T-cell (primary cell): ENCODE measurements at regions not wholly inside any gene's neighbourhood (a gene's known extent, or its start where the extent isn't known, plus 50 kb on each side); places are given as distances from the start of the nearest gene placed in this dataset.

Experiments used
- ATAC-seq, 4 experiments: fragments of 200-7000 bp in 3 of 4; fragments of 150-1000 bp in 1 of 4; cut with Tn5 transposase; replicated peaks in 1 of 4; 1 replicate in 3 of 4; 2 replicates in 1 of 4; pipeline ENCODE4 v1.10.0; 2021; ENCODE audit warnings: moderate library complexity in 3 of 4, mild to moderate bottlenecking in 2 of 4, moderate number of reproducible peaks in 1 of 4
- CTCF ChIA-PET, 2 donors: fragments of 300-600 bp; sonication (Branson Sonifier 250); formaldehyde crosslinking; loops; one replicate each; lab custom pipeline; 2022; ENCODE audit warnings: antibody characterized with exemption in 2 of 2; lab: Charles Lee
- POLR2A ChIA-PET, 2 donors: fragments of 300-600 bp; sonication (Branson Sonifier 250); formaldehyde crosslinking; loops; one replicate each; lab custom pipeline; 2022; ENCODE audit warnings: antibody characterized with exemption in 2 of 2; lab: Charles Lee
- DNase-seq, 35 experiments: peaks; one replicate each; pipeline versions ENCODE4 v3.0.0 to v3.0.0-alpha.2; 2013 to 2023
- H3K27ac ChIP-seq: one replicate; pipeline ENCODE4 v1.5.1; 2013; ENCODE audit warnings: low read length
- H3K27me3 ChIP-seq, 2 experiments: replicated peaks in 1 of 2; 1 replicate in 1 of 2; 2 replicates in 1 of 2; pipeline versions ENCODE4 v1.6.1 to v1.7.0; 2013; ENCODE audit warnings: low read length in 1 of 2, mixed read lengths in 1 of 2; ENCODE audit not compliant: control insufficient read depth in 2 of 2, insufficient read depth in 2 of 2; ENCODE audit errors: extremely low read depth in 1 of 2
- H3K36me3 ChIP-seq, 2 donors: 1 replicate in 1 of 2; 2 replicates in 1 of 2; pipeline versions ENCODE4 v1.6.1 to v1.7.0; 2013; ENCODE audit warnings: low read length in 1 of 2; ENCODE audit not compliant: control insufficient read depth in 2 of 2, insufficient read depth in 1 of 2; ENCODE audit errors: extremely low read depth in 1 of 2
- H3K4me1 ChIP-seq, 2 experiments: 1 replicate in 1 of 2; 2 replicates in 1 of 2; pipeline versions ENCODE4 v1.6.1 to v1.7.0; 2013; ENCODE audit warnings: low read length in 2 of 2, mixed read lengths in 1 of 2; ENCODE audit not compliant: insufficient read depth in 2 of 2, control insufficient read depth in 1 of 2; ENCODE audit errors: extremely low read depth in 1 of 2
- H3K4me3 ChIP-seq, 2 donors: 1 replicate in 1 of 2; 2 replicates in 1 of 2; pipeline versions ENCODE4 v1.5.1 to v1.7.0; 2013; ENCODE audit warnings: mild to moderate bottlenecking in 2 of 2, low read length in 1 of 2, moderate library complexity in 1 of 2; ENCODE audit not compliant: control insufficient read depth in 1 of 2; ENCODE audit errors: extremely low read depth in 1 of 2
- H3K9me3 ChIP-seq: 2 replicates; pipeline ENCODE4 v1.7.0; 2013
- H3K27ac Mint-ChIP-seq, 2 donors: one replicate each; pipeline ENCODE4 v1.8.0; 2020 to 2021; ENCODE audit warnings: mild to moderate bottlenecking in 2 of 2, mixed read lengths in 2 of 2
- H3K27me3 Mint-ChIP-seq, 2 donors: one replicate each; pipeline ENCODE4 v1.8.0; 2021 to 2022; ENCODE audit warnings: mixed read lengths in 2 of 2
- H3K36me3 Mint-ChIP-seq: one replicate; pipeline ENCODE4 v1.8.0; 2021; ENCODE audit warnings: mixed read lengths
- H3K4me1 Mint-ChIP-seq, 3 donors: one replicate each; pipeline ENCODE4 v1.8.0; 2020 to 2022; ENCODE audit warnings: mixed read lengths in 3 of 3, mild to moderate bottlenecking in 1 of 3
- H3K4me3 Mint-ChIP-seq, 3 donors: one replicate each; pipeline ENCODE4 v1.8.0; 2020 to 2022; ENCODE audit warnings: mild to moderate bottlenecking in 3 of 3, mixed read lengths in 3 of 3, moderate library complexity in 3 of 3
- H3K9me3 Mint-ChIP-seq, 3 donors: one replicate each; pipeline ENCODE4 v1.8.0; 2020 to 2022; ENCODE audit warnings: mixed read lengths in 3 of 3
- WGBS: methylation state at CpG from one replicate; pipeline ENCODE4 v1.1.5; 2013; ENCODE audit warnings: missing lambda C conversion rate; ENCODE audit not compliant: insufficient coverage; 5-methylcytosine and 5-hydroxymethylcytosine counted together

DNA sequence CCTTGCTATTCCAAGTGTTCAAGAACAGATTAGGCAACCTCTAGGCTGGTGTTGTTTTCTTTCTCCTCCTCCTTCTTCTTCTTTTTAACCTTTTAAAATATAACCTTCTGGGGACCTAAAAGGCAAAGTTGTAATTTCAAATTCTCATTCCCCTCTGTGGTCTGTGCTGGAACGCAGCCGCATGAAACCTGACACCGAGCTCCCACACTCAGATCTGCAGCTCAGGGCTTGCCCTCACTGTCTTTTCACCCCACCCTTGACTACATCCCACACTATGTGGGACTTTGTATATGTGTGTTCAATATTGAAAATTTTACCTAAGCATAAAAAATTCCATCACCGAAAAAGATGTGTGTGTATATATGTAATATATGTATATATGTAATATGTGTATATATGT is 62.0 kb upstream of the ARHGAP42 start:
- no peak overlapping the region for H3K4me3 ChIP-seq
- ChIA-PET CTCF (no interaction called here), POLR2A (no interaction called here)
- no peaks in the 10 kb centered on the region for H3K4me1 ChIP-seq
- Mint-ChIP-seq H3K27me3 (no peaks in the 10 kb centered on the region), H3K4me1 (no peaks in the 10 kb centered on the region), H3K36me3 (no peaks in the 10 kb centered on the region), H3K4me3 (no peak overlapping the region), H3K9me3 (peaks cover 22 to 26% (median 24%) of the 10 kb centered on the region in 3 donors), H3K27ac (no peak overlapping the region)
- ATAC-seq (no peak), DNase-seq (no peak)
- no CpG with 5 or more reads among the region's 4 CpGs for WGBS
- no peak overlapping the region for H3K27ac ChIP-seq
- no peaks in the 10 kb centered on the region for H3K36me3 ChIP-seq
- no peaks in the 10 kb centered on the region for H3K9me3 ChIP-seq
- H3K27me3 ChIP-seq: no peaks in the 10 kb centered on the region

DNA sequence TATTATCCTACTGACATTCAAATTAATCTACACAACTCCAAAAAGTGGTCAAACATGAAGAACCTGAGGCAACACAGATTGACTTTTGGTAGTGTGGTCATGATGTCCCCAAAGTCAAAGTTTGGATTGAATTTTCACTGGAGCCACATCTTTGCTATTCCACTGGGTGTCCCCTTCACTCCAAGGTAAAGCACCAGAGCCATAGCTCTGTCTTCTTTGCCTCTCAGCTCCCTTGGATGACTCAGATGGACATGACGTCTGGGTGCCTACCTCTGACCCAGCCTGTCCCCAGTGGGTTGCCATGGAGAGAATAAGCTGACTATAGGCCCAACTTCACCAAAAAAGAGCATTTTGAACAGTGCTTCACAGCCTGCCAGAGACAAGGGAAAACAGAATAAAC is 57.4 kb upstream of the ARHGAP42 start:
- Mint-ChIP-seq H3K27me3 (no peaks in the 10 kb centered on the region), H3K4me1 (no peaks in the 10 kb centered on the region), H3K9me3 (peaks cover 4 to 6% (median 5%) of the 10 kb centered on the region in 3 donors), H3K27ac (no peak overlapping the region), H3K36me3 (no peaks in the 10 kb centered on the region), H3K4me3 (no peak overlapping the region)
- Histone ChIP-seq H3K9me3 (no peaks in the 10 kb centered on the region), H3K4me3 (no peak overlapping the region), H3K27me3 (no peaks in the 10 kb centered on the region), H3K4me1 (no peaks in the 10 kb centered on the region), H3K36me3 (no peaks in the 10 kb centered on the region), H3K27ac (no peak overlapping the region)
- ATAC-seq (no peak), DNase-seq (no peak)
- ChIA-PET POLR2A (no interaction called here), CTCF (no interaction called here)
- WGBS: 86% methylated on average over 1 of the region's 1 CpG

DNA sequence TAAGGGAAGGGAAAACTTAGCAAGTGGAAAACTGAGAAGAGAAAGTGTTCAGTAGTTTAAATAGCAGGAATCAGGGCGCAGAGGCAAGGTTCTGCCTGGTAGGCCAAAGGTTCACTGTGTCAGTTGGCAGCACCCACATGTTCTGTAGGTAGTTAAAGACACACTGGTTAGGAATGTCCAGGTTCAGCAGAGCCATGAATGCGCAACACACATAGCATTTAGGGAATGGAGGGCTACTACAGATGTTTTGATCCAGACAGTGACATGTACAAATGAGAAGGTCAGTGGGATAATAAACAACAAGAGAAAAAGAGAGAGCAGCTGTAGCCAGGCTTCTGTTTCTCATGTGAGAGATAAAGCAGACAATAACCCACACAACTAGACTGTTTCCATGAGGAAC is 56.2 kb upstream of the ARHGAP42 start:
- ATAC-seq (no peak), DNase-seq (no peak)
- no peak overlapping the region for H3K4me3 ChIP-seq
- no peaks in the 10 kb centered on the region for H3K36me3 ChIP-seq
- Mint-ChIP-seq H3K27me3 (no peaks in the 10 kb centered on the region), H3K9me3 (peaks cover 9 to 11% (median 10%) of the 10 kb centered on the region in 3 donors), H3K36me3 (no peaks in the 10 kb centered on the region), H3K4me1 (no peaks in the 10 kb centered on the region), H3K27ac (no peak overlapping the region), H3K4me3 (no peak overlapping the region)
- 92% methylated on average over 2 of the region's 2 CpGs for WGBS
- no peak overlapping the region for H3K27ac ChIP-seq
- no peaks in the 10 kb centered on the region for H3K4me1 ChIP-seq
- CTCF ChIA-PET: no interaction called here
- POLR2A ChIA-PET: no interaction called here
- no peaks in the 10 kb centered on the region for H3K9me3 ChIP-seq
- H3K27me3 ChIP-seq: no peaks in the 10 kb centered on the region

DNA sequence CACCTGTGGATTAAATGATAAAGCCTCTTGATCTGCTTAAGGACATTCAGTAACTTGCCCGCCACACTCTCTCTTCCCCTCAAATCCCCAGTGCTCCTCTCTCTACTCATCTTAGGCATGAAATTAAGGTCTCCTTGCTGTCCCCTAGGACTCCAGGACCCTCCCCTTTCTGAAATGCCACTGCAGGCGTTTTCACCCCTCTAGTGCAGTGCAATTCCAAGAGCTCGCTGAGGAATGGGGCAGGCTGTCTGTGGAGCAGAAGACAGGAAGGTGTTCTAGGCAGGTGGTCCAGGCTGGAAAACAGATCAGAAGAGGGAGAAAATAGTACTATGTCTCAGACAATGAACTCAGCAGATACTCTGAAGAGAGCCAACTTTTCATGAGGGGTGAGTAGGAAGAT is 55.8 kb upstream of the ARHGAP42 start:
- DNase-seq (no peak), ATAC-seq (no peak)
- H3K9me3 Mint-ChIP-seq: peaks cover 9 to 12% (median 10%) of the 10 kb centered on the region in 3 donors
- H3K27ac Mint-ChIP-seq: no peak overlapping the region
- H3K27me3 Mint-ChIP-seq: no peaks in the 10 kb centered on the region
- POLR2A ChIA-PET: no interaction called here
- Histone ChIP-seq H3K4me3 (no peak overlapping the region), H3K4me1 (no peaks in the 10 kb centered on the region), H3K27ac (no peak overlapping the region), H3K36me3 (no peaks in the 10 kb centered on the region), H3K27me3 (no peaks in the 10 kb centered on the region), H3K9me3 (no peaks in the 10 kb centered on the region)
- 78% methylated on average over 1 of the region's 3 CpGs for WGBS
- H3K4me3 Mint-ChIP-seq: no peak overlapping the region
- CTCF ChIA-PET: no interaction called here
- no peaks in the 10 kb centered on the region for H3K36me3 Mint-ChIP-seq
- no peaks in the 10 kb centered on the region for H3K4me1 Mint-ChIP-seq

DNA sequence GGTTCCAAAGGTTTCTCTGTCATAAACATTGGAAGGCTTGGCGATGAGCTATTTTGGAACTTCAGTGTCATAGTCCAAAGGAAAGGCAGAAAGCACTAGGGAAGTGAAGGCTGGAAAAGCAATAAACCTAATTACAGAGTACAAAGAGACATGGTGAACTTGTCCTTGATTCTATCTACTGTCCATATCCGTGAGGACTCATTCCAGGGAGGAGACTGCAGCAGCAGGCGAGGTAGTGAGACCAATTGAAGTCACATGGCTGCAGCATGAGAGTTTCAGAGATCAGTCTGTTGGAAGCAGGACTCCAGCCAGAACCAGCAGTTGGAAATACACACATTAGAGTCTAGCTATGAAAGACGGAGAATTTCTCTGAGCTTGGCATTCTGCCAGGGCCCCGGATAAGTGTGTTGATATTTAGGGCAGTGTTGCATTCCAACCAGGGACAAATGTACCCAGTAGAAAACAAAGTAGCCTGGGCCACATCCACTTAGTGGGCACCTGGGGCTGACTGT is 54.1 kb upstream of the ARHGAP42 start:
- ChIA-PET CTCF (no interaction called here), POLR2A (no interaction called here)
- WGBS: 75% methylated on average over 4 of the region's 5 CpGs
- no peak overlapping the region for H3K27ac ChIP-seq
- H3K4me1 Mint-ChIP-seq: no peaks in the 10 kb centered on the region
- H3K36me3 Mint-ChIP-seq: no peaks in the 10 kb centered on the region
- no peaks in the 10 kb centered on the region for H3K36me3 ChIP-seq
- no peak for DNase-seq
- no peak overlapping the region for H3K4me3 ChIP-seq
- H3K27me3 Mint-ChIP-seq: no peaks in the 10 kb centered on the region
- H3K27ac Mint-ChIP-seq: no peak overlapping the region
- H3K4me1 ChIP-seq: no peaks in the 10 kb centered on the region
- H3K9me3 ChIP-seq: no peaks in the 10 kb centered on the region
- no peak overlapping the region for H3K4me3 Mint-ChIP-seq
- H3K27me3 ChIP-seq: no peaks in the 10 kb centered on the region
- peaks cover 4 to 12% (median 10%) of the 10 kb centered on the region in 3 donors for H3K9me3 Mint-ChIP-seq
- ATAC-seq: no peak

DNA sequence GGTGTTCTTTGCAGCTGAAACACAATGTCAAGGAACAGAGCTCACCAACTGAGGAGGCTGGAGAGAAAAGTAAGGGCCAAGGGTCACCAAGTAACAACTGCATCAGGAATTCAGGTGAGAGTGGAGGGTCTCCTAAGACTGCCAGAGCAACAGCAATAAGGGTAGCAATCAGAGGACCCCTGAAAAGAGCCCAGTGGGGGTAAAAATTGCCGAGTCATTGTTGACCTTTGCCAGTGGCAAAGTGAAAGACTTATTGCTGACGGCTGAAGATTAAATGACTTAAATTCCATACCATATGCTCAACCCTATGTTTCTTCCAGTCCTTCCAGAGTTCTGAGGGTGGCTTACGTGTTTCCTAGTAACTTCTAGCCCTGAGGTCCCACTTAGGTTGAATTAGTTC is 51.9 kb upstream of the ARHGAP42 start:
- Mint-ChIP-seq H3K9me3 (peaks cover 4 to 10% (median 9%) of the 10 kb centered on the region in 3 donors), H3K4me1 (no peaks in the 10 kb centered on the region), H3K27ac (no peak overlapping the region), H3K27me3 (no peaks in the 10 kb centered on the region), H3K36me3 (no peaks in the 10 kb centered on the region), H3K4me3 (no peak overlapping the region)
- no peak for DNase-seq
- Histone ChIP-seq H3K27me3 (no peaks in the 10 kb centered on the region), H3K27ac (no peak overlapping the region), H3K4me1 (no peaks in the 10 kb centered on the region), H3K4me3 (no peak overlapping the region), H3K36me3 (no peaks in the 10 kb centered on the region), H3K9me3 (no peaks in the 10 kb centered on the region)
- WGBS: no CpG with 5 or more reads among the region's 3 CpGs
- CTCF ChIA-PET: no interaction called here
- POLR2A ChIA-PET: no interaction called here
- ATAC-seq: no peak

DNA sequence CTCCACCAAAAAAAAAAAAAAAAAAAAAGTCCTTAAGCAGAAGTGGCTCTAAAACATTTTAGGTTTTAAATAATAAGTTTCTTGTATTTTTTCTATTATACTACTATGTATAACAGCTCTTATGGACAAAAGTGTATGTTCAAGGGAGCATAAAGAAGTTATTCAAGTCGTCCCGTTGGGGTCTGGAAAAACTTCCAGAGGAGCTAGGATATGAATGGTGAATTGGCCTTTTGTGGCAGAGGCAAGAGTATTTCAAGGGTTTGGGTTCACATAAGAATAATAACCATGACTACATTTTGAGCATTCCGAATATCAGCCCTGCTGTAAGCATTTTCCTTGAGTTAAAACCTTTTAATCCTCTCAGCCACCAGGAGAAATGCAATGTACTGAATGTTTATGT is 50.6 kb upstream of the ARHGAP42 start:
- Mint-ChIP-seq H3K27ac (no peak overlapping the region), H3K9me3 (peaks cover 4 to 10% (median 9%) of the 10 kb centered on the region in 3 donors), H3K4me1 (no peaks in the 10 kb centered on the region), H3K36me3 (no peaks in the 10 kb centered on the region), H3K27me3 (no peaks in the 10 kb centered on the region), H3K4me3 (no peak overlapping the region)
- Histone ChIP-seq H3K9me3 (no peaks in the 10 kb centered on the region), H3K27me3 (no peaks in the 10 kb centered on the region), H3K36me3 (no peaks in the 10 kb centered on the region), H3K4me1 (no peaks in the 10 kb centered on the region), H3K4me3 (no peak overlapping the region), H3K27ac (no peak overlapping the region)
- POLR2A ChIA-PET: no interaction called here
- ATAC-seq: no peak
- DNase-seq: no peak
- WGBS: no CpG with 5 or more reads among the region's 3 CpGs
- CTCF ChIA-PET: no interaction called here
